GM18861 (cell line): ENCODE measurements at regions not wholly inside any gene's neighbourhood (a gene's known extent, or its start where the extent isn't known, plus 50 kb on each side); places are given as distances from the start of the nearest gene placed in this dataset.

Experiments
- ATAC-seq: cut with Tn5 transposase; IDR thresholded peaks from one replicate; pipeline ENCODE4 v1.9.1; 2021; ENCODE audit not compliant: unreplicated experiment

GRCh38 chr20:10802236-10802635 is 128.4 kb upstream of the JAG1 start:
- no peak for ATAC-seq

- ATAC-seq, result no peak
These were observed 132.0 kb upstream of the JAG1 start for GRCh38 chr20:10805764-10806163.

GRCh38 chr20:10806539-10806938 is 132.7 kb upstream of the JAG1 start:
- no peak for ATAC-seq

GRCh38 chr20:10807013-10807412 is 133.2 kb upstream of the JAG1 start:
- no peak for ATAC-seq

GRCh38 chr20:10812759-10813327 is 139.0 kb upstream of the JAG1 start:
- no peak for ATAC-seq

- no peak for ATAC-seq
These were observed 149.8 kb upstream of the JAG1 start for GRCh38 chr20:10823585-10823984.

- no peak for ATAC-seq
These were observed 151.1 kb upstream of the JAG1 start for GRCh38 chr20:10824750-10825500.

GRCh38 chr20:10826111-10826510 is 152.3 kb upstream of the JAG1 start:
- no peak for ATAC-seq

- no peak for ATAC-seq
These were observed 154.4 kb upstream of the JAG1 start for GRCh38 chr20:10828180-10828579.

- no peak for ATAC-seq
These were observed 158.3 kb upstream of the JAG1 start for GRCh38 chr20:10832141-10832540.

- no peak for ATAC-seq
These were observed 164.1 kb upstream of the JAG1 start for GRCh38 chr20:10837901-10838300.

GRCh38 chr20:10842116-10842515 is 168.3 kb upstream of the JAG1 start:
- no peak for ATAC-seq

- no peak for ATAC-seq
These were observed 169.4 kb upstream of the JAG1 start for GRCh38 chr20:10843146-10843711.

- no peak for ATAC-seq
These were observed 173.0 kb upstream of the JAG1 start for GRCh38 chr20:10846766-10847165.

- no peak for ATAC-seq
These were observed 175.1 kb upstream of the JAG1 start for GRCh38 chr20:10848810-10849370.

- ATAC-seq, result no peak
These were observed 179.4 kb upstream of the JAG1 start for GRCh38 chr20:10853176-10853575.

GRCh38 chr20:10853731-10854130 is 179.9 kb upstream of the JAG1 start:
- ATAC-seq, result no peak

- ATAC-seq, result no peak
These were observed 181.2 kb upstream of the JAG1 start for GRCh38 chr20:10854976-10855375.

- no peak for ATAC-seq
These were observed 182.0 kb upstream of the JAG1 start for GRCh38 chr20:10855778-10856177.

GRCh38 chr20:10856237-10857015 is 182.6 kb upstream of the JAG1 start:
- no peak for ATAC-seq

GRCh38 chr20:10857352-10858070 is 183.7 kb upstream of the JAG1 start:
- no peak for ATAC-seq
